Occipital lobe (tissue), 1 donor: ENCODE measurements at regions not wholly inside any gene's neighbourhood (a gene's known extent, or its start where the extent isn't known, plus 50 kb on each side); places are given as distances from the start of the nearest gene placed in this dataset.

Source experiments
- DNase-seq: peaks from one replicate; lab custom pipeline; 2025; lab: John Stamatoyannopoulos, UW

DNA sequence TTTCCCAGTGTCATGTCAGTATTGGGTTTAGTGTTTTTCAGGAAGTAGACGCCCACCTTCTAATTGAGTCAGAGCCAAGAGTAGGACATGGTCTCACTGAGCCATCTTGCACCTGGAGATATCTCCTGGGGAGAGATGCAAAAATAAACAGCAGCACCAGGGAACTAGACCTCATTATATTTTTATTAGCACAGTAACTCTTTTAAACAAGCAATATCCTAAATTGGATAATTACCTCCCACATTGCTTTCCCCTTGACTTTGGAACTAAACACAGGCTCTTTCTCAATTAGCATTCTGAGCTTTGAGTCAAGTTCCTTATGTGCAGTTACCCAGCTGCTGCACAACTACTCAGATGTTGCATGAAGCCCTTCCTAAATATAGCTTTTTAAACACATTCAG is 175.4 kb downstream of the IBTK start:
- no peak for DNase-seq

DNA sequence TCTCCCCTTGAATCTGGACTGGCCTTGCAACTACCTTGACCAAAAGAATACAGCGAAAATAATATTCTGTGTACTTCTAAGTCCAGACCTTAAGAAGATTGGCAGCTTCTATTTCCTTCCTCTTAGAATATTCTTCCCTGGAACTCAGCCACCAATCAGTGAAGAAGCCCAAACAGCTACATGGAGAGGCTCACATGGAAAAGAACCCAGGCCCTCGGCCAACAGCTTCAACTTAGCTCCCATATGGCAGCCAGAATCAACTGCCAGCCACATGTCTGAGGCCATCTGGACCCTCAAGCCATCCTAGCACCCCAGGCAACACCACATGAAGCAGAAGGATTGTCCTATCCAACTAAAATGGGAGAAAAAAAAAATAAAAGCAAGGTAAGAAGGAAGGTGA is 178.8 kb downstream of the IBTK start:
- no peak for DNase-seq

DNA sequence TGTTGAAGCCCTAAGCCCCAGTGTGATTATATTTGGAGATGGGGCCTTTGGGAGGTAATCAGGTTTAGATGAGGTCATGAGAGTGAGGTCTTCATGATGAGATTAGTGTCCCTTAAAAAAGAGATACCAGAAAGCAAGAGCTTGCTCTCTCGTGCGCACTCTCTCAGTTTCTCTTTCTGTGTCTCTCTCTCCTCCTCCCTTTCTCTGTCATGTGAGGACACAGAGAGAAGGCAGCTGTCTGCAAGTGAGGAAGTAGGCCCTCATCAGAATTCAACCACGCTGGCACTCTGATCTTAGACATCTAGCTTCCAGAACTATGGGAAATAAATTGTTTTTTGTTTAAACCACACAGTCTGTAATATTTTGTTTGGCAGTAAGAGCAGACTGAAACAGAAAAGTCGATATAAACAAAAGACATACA is 180.5 kb downstream of the IBTK start:
- DNase-seq = no peak

DNA sequence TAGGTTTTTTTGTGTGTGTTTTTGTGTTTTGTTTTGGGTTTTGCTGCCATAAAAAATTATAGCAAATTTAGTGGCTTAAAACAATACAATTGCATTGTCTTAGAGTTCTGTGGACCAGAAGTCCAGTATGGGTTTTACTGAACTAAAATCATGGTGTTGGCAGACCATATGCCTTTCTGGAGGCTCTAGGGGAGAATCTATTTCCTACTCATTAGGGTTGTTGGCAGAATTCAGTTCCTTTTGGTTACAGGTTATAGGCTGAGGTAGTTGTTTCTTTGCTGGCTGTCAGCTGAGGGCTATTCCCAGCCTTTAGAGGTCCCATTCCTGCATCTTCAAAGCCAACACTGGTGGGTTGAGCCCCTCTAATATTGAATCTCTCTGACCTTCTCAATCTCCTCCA is 181.3 kb downstream of the IBTK start:
- DNase-seq = no peak

DNA sequence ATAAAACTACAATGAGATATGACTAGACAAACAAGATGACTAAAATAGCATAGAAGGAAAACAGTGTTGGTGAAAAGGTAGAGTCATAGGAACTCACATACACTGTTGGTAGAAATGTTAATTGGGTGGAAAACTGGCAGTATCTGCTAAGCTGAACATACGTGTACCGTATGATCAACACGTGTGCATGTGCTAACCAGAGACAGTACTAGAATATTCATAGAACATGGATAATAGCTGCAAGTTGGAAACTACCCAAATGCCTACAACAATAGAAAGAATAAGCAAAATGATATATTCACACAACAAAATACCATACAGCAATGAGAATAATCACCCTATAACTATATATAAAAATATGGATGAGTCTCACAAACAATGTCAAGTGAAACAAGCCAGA is 184.0 kb downstream of the IBTK start:
- no peak for DNase-seq

DNA sequence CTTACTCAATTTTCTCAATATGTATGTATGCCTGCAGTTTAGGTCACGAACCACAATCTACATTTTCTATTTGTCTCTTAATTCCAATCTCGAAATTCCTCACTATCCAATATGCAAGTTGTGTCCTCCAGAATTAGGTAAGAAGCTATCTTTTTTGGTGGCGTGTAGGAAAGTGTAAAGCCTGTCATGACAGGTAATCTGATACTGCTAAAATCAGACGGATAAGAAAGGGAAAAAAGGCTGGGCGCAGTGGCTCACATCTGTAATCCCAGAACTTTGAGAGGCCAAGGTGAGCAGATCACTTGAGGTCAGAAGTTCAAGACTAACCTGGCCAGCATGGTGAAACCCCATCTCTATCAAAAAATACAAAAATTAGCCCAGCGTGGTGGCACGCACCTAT is 185.3 kb downstream of the IBTK start:
- DNase-seq = no peak

DNA sequence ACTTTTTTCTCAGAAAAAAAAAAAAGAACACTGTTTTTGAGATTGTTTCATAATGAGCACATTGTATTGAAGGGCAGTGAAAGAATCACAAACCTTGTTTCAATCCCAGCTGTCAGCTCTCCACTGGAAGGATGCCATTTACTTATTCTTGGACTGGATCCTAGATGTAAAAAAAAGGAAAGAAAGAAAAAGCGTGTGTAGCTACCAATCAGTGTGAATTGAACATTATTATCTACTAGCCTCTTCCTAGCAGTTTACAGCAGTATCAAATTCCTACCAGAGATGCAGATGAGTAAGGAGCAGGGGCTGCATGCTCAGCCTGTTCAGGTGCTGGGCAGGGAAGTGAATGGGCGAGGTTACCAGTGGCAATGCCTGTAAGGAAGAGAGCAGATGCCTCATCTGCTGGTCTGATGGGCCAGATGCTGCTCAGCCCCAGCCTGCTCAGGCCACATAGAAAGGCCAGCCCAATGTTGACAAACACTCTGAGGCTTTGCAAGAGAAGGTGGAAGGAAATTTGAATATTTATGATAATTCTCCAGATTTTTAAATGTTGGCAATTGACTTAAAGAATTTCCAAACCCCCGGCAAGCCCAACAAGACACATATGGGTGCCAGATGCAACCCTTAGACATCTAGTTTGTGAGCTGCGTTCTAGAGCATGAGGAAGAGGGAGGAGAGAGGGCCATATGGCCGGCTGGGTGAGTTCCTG is 189.5 kb downstream of the IBTK start:
- DNase-seq = no peak

DNA sequence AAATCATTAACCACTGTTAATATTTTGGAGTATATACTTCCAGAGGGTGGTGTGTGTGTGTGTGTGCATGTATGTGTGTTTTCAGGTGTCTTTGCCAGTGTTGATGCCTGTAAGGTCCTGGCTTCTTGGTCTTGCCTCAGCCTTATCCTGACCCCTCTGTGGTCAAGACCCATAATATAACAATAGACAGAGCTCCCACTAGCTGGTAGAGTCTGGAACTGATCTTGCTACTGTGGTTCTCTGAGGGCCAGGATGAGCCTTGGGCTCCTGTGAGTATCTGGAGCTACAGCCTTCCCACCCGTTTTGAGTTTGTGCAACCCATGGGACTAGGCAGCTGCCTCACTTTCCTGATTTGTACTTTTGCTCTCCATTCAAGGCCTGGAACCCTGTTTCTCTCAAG is 191.0 kb downstream of the IBTK start:
- DNase-seq = no peak

DNA sequence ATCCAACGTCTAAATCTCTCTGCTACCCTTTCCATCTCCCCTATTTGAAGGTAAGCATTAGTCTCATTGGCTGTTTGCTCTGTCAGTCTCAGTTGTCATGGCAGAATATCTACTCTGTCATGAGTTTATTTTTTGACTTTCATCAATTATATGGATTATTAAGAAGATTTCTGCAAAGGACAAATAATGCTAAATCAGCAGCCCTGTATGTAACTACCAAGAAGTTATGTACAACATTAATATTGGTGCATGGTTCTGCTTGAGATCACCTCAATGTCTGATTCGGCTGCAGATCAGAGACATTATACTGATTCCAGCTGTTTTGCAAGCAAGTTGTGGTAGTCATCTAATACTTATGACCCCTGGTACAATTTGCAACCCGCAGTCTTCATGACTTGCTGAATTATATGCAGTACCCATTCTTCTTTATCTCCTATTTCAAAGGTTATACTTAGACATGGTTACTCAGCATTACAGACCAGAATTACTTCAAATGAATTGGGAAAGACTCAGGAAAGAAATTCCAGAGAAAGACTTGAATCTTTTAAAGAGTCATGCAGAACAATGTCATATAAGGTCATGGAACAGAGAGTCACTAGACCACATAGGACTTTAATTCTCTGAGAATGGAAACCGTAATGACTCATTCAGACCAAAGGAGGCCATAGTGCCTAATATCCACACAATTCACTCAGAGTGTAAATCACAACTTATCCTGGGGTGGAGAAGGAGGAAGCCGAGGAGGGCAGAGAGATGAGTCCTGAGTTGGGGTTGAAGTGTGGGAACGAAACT is 201.4 kb downstream of the IBTK start:
- no peak for DNase-seq

DNA sequence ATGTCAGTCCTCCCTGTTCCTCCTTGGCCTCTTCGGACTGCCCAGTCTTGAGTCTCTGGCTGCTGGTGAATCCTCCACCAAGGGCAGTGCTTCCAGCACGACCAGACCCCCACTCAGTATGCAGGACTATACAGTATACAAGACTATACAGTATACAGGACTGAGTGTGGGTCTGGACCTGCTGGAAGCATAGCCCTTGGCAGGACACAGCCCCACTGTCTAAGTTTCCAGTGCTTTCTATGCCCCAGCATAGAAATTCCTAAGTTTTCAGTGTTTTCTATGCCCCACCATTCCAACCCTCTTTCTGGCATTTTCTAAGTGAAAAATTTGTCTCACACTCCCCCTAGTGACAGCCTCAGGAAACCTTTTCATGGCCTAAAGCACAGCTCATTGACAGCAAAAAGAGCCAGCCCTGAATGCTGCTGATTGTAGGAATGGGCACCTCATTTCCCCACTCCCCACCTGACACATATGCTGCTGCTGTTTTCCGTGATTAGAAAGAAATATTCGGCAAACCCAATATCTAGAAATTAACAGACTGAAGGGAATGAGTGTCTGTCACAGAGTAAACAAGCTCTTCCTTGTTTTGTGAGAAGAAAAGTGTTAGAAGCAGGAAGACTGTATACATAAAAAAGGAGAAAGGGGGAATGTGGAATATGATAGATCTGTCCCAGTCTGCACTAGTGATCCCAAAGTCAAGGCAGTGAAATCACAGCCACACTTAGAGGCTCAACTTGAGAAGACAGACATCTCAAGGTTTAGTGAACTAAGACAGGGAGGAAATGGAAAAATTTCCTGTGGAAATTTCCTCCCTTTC is 206.9 kb downstream of the IBTK start:
- peak; percentile 7 for DNase-seq

DNA sequence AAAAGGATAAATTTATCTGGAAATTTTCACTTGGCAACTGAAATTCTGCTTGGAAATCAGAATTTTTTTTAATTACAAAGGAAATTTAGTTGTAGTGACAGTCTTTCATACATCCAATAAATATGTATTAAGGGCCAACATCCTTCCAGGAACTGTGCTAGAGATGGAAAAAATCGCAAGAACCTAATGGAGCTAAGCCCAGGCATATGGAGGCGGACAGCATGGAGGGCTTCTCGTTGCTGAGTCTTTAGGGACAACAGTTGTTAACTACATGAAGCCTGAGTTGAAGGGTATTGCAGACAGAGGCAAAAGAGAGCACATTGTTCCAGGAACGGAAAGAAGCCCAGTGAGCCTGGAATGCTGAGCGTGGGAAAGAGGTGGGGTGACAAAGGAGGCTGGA is 208.9 kb downstream of the IBTK start:
- no peak for DNase-seq

DNA sequence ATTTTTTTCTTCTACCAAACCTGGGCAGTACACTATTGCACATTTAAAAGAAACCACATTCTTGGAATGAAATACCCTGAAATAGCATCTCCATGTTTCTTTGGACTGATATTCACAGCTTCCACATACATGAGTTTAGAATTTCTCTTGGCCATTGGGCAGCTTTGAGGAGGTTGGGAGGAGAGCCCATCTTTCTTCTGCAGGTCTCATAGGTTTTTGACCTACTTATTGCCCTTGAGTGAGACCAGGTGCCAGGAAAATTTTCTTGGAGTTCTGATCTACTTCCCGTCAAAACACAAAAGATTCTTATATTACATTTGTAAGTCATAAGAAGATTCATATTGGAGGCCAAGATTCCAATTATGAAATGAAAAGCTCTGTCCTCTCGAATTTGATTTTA is 212.0 kb downstream of the IBTK start:
- DNase-seq = no peak

DNA sequence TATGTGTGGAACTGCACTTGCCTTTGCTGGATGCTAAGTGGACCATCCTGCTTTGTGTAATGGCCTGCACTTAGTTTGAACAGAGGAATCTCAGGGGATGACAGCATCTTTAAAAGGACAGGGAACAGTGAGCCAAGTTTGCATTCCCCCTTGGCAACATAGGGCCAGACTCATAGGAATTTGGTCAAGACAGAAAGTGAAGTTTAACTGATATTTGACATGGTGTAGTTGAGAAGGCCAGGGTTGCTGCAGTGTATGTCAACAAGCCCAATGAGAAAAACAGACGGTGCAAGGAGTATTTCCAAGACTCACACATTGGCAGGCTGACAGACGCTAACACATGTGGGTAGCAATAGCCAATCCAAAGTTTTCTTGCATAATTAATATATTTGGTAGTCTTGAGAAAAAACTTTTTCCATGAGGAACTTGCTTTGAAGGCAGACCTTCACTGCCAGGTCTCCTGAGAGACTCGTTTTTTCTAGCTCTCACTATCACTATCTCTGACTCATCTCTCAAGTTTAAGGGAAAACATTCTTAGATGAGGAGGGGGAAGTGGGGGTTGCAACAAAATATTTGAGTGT is 213.8 kb downstream of the IBTK start:
- DNase-seq = no peak

DNA sequence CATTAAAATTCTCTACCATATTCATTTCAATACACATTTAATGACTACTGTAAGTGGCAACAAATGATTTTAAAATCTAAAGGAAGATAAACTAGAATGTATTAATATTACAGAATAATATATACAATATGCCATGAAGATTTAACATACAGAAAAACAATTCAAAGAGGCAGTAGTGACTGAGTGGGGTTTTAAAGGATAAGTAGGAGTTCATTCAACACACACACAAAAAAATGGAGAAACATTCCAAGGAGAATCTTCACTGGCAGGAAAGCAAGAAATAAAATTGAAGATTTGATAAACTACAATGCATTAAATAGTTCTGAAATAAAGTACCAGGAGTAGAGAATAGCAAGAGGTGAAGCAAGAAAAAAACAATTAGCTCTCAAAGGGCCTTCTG is 215.1 kb downstream of the IBTK start:
- no peak for DNase-seq

DNA sequence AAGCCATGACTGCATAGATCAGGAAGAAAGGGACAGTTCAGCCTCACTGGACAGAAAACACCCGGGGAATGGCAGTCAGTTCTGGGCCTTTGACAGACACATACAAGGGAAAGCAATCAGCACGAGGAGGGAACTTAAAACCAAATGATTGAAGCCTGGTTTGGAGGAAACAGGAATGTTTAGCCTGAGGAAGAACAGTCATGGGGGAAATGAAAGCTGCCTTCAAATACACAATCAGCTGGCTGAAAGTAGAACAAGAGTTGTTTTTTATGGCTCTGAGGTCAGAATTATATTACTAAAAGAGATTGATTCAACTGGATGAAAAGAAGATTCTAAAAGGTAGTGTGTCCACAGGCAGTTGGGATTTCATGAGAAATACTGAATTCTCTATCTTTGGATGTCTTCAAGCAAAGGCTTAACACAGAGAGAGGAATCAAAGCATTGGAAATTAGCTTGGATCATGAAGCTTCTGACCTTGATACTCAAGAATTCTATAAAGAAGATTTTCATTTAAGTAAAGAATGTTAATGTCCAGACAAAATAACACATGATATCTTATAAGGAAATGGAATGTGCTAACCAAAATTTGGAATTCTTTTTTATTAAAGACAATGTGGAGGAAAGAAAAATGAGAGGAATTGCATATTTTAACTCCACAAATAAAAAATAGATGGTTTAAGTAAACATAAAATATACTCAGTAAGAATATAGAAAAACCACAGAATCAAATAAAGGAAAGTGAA is 216.6 kb downstream of the IBTK start:
- DNase-seq = no peak

DNA sequence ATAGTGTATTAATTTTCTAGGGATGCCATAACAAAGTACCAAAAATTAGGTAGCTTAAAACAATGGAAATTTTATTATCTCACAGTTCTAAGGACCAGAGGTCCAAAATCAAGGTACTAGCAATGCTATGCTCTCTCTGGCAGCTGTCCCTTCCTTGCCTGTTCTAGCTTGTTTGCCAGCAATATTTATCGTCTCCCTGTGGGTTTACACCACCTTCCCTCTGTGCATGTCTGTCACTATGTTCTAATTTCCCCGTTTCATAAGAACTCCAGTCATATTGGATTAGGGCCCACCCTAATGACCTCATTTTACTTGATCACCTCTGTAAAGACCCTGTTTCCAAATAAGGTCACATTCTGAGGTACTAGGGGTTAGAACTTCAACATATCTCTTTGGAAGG is 217.2 kb downstream of the IBTK start:
- no peak for DNase-seq

DNA sequence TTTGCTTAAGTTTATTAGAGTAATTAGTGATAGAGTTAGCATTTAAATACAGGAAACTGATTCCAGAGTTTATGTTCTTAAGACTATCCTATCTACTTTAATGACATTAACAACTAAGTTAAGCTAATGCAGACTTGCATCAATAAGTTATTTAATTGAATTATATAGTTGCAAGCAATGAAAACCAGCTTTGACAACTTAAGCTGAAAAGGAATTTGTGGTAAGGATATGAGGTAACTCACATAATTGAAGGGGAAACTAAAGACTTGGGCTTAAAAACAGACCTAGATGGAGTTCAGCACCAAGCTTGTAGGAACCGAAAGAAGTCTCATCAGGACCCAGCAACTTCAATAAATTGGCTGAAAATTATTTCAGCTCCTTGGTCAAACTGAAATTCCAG is 222.3 kb downstream of the IBTK start:
- no peak for DNase-seq

DNA sequence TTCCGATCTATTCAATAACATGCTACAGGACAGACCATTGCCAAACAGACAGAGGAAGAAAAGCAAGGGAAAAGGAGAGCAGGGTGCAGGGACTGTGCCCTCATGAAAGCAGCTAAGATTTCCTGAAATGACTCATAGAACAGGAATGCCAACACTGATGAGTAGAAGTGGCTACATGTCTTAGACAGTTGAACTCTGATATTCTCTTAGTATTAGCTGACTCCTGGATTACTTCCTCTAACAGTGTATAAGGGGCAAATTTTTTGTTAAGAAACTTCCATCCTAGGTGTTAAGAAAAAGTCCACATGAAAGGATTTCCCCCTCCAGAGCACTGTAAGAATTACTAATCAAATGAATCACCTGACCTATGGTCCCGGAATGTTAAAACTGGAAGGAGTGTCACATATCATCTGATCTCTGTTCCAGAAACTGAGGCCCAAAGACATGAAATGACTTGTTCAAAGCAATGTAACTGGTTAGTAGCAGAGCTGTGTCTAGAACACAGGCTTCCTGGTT is 224.9 kb downstream of the IBTK start:
- DNase-seq = no peak

DNA sequence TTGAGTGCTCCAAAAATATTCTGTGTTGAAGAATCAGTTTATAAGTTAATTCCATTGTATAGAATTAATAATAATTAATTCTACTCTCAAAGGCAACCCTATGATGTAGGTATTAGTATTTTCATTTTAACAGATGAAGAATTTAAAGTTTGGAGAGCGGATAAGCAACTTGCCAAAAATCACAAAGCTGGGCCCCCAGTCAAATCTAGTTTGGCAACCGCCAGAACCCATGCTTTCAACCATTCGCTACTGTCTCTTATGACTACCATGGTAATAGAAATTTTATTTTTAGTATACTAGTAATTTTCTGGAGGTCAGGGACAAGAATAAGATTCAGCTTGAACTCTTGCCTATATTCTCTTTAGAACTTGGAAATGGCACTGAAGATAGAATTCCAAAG is 229.8 kb downstream of the IBTK start:
- DNase-seq = no peak

DNA sequence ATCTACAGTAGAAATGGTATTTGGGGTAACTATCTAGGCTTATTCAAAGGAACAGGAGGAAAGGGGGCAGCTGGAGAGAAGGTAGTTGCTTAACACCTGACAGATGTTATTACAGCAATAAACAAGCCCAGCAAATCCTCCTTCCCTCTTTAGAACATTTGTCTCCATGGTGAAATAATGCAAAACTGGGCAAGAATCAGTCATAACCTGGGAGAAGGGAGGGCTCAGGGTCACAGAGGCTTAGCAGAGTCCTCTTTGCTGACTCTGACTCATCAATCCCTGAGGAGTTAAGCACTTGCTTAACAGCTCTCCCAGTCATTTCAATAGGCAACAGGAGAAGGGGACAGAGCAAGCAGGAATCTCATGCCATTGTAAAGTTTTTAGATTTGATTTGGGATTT is 230.3 kb downstream of the IBTK start:
- DNase-seq = no peak

DNA sequence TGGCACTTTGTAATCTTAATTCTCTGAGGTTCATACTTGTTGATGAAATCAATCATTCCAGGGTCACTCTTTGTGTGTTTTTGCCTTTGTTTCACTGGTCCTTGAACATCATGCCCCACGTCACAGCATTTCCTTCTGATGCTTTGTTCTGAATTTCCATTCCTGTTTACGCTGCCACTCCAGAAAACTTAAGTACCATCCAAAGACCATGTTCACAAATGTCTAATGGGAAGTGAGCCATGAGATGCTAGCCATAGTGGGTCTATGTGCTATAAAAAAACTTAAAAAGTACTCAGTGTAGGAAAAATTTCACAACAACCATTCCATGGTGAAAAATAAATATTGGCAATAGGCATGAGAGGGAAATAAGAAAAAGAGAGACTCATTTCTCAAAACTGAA is 232.0 kb downstream of the IBTK start:
- DNase-seq = no peak
